ENCODE measurements at regions not wholly inside any gene's neighbourhood (a gene's known extent, or its start where the extent isn't known, plus 50 kb on each side); places are given as distances from the start of the nearest gene placed in this dataset.

GRCh38 chr7:24466168-24466768 lies 107.0 kb upstream of the PALS2 start:
- CTCF ChIA-PET: no interaction called here
- POLR2A ChIA-PET: no interaction called here

GRCh38 chr7:24469118-24469517 lies 104.1 kb upstream of the PALS2 start:
- Mint-ChIP-seq H3K9me3 (no peaks in the 10 kb centered on the region), H3K36me3 (no peaks in the 10 kb centered on the region), H3K4me1 (ENCODE audit: low read depth) (no peaks in the 10 kb centered on the region), H3K27ac (no peak overlapping the region), H3K4me3 (no peak overlapping the region), H3K27me3 (no peaks in the 10 kb centered on the region)
- intact Hi-C loops (cut with micrococcal nuclease): no loop called here
- ChIA-PET POLR2A (no interaction called here), CTCF (no interaction called here)
- no peak for DNase-seq

More at GRCh38 chr7:24466168-24466768, 107.0 kb upstream of the PALS2 start:
- no peak overlapping the region for H3K4me3 Mint-ChIP-seq
- DNase-seq: no peak
- intact Hi-C loops (cut with micrococcal nuclease): no loop called here
- no peaks in the 10 kb centered on the region for H3K27me3 Mint-ChIP-seq
- no peaks in the 10 kb centered on the region for H3K36me3 Mint-ChIP-seq
- H3K4me1 Mint-ChIP-seq (ENCODE audit: low read depth): no peaks in the 10 kb centered on the region
- no peaks in the 10 kb centered on the region for H3K9me3 Mint-ChIP-seq
- H3K27ac Mint-ChIP-seq: no peak overlapping the region

GRCh38 chr7:24472093-24472492 lies 101.2 kb upstream of the PALS2 start:
- Mint-ChIP-seq H3K36me3 (no peaks in the 10 kb centered on the region), H3K9me3 (no peaks in the 10 kb centered on the region), H3K27ac (no peak overlapping the region), H3K4me1 (ENCODE audit: low read depth) (no peaks in the 10 kb centered on the region), H3K27me3 (no peaks in the 10 kb centered on the region), H3K4me3 (no peak overlapping the region)
- ChIA-PET POLR2A (no interaction called here), CTCF (no interaction called here)
- no peak for DNase-seq
- intact Hi-C loops (cut with micrococcal nuclease): no loop called here

GRCh38 chr7:24475166-24475961 lies 97.9 kb upstream of the PALS2 start:
- peaks cover 6% of the 10 kb centered on the region for H3K27me3 Mint-ChIP-seq
- DNase-seq: no peak
- no peak overlapping the region for H3K4me3 Mint-ChIP-seq
- CTCF ChIA-PET: no interaction called here
- H3K4me1 Mint-ChIP-seq (ENCODE audit: low read depth): no peaks in the 10 kb centered on the region
- intact Hi-C loops (cut with micrococcal nuclease): no loop called here
- no peaks in the 10 kb centered on the region for H3K36me3 Mint-ChIP-seq
- H3K9me3 Mint-ChIP-seq: no peaks in the 10 kb centered on the region
- no peak overlapping the region for H3K27ac Mint-ChIP-seq
- POLR2A ChIA-PET: no interaction called here

- H3K9me3 Mint-ChIP-seq: no peaks in the 10 kb centered on the region
- ChIA-PET CTCF (no interaction called here), POLR2A (no interaction called here)
- H3K36me3 Mint-ChIP-seq: no peaks in the 10 kb centered on the region
- intact Hi-C loops (cut with micrococcal nuclease): no loop called here
- no peak overlapping the region for H3K27ac Mint-ChIP-seq
- H3K4me1 Mint-ChIP-seq (ENCODE audit: low read depth): no peaks in the 10 kb centered on the region
- DNase-seq: no peak
- H3K27me3 Mint-ChIP-seq: peaks cover 8% of the 10 kb centered on the region
- no peak overlapping the region for H3K4me3 Mint-ChIP-seq
Observed at GRCh38 chr7:24476227-24476626, 97.0 kb upstream of the PALS2 start.

- Mint-ChIP-seq H3K27me3 (peaks cover 14% of the 10 kb centered on the region), H3K4me3 (no peak overlapping the region), H3K36me3 (no peaks in the 10 kb centered on the region), H3K9me3 (no peaks in the 10 kb centered on the region), H3K4me1 (ENCODE audit: low read depth) (no peaks in the 10 kb centered on the region), H3K27ac (no peak overlapping the region)
- DNase-seq: no peak
- intact Hi-C loops (cut with micrococcal nuclease): no loop called here
- CTCF ChIA-PET: interaction anchor here (0.5 to 0.6 kb wide), 2 partner anchors 11 to 85 kb away, joined by 3 to 4 read pairs; no protein-coding TSS in a partner anchor
- POLR2A ChIA-PET: no interaction called here
Observed at GRCh38 chr7:24477398-24478136, 95.7 kb upstream of the PALS2 start.

GRCh38 chr7:24478137-24478655 lies 95.1 kb upstream of the PALS2 start:
- Mint-ChIP-seq H3K27me3 (peaks cover 14% of the 10 kb centered on the region), H3K27ac (no peak overlapping the region), H3K36me3 (no peaks in the 10 kb centered on the region), H3K4me1 (ENCODE audit: low read depth) (no peaks in the 10 kb centered on the region), H3K4me3 (no peak overlapping the region), H3K9me3 (no peaks in the 10 kb centered on the region)
- no peak for DNase-seq
- ChIA-PET CTCF (interaction anchor here (0.5 kb wide), 1 partner anchor 84 kb away, joined by 4 read pairs; no protein-coding TSS in a partner anchor), POLR2A (no interaction called here)
- intact Hi-C loops (cut with micrococcal nuclease): no loop called here

- ChIA-PET CTCF (no interaction called here), POLR2A (no interaction called here)
- no peaks in the 10 kb centered on the region for H3K9me3 Mint-ChIP-seq
- H3K4me3 Mint-ChIP-seq: no peak overlapping the region
- no peaks in the 10 kb centered on the region for H3K36me3 Mint-ChIP-seq
- intact Hi-C loops (cut with micrococcal nuclease): no loop called here
- peaks cover 14% of the 10 kb centered on the region for H3K27me3 Mint-ChIP-seq
- no peaks in the 10 kb centered on the region for H3K4me1 Mint-ChIP-seq (ENCODE audit: low read depth)
- H3K27ac Mint-ChIP-seq: no peak overlapping the region
- no peak for DNase-seq
Observed at GRCh38 chr7:24480501-24480900, 92.8 kb upstream of the PALS2 start.

- ChIA-PET CTCF (no interaction called here), POLR2A (no interaction called here)
- Mint-ChIP-seq H3K4me1 (ENCODE audit: low read depth) (no peaks in the 10 kb centered on the region), H3K27me3 (peaks cover 16% of the 10 kb centered on the region), H3K27ac (no peak overlapping the region), H3K36me3 (no peaks in the 10 kb centered on the region), H3K4me3 (no peak overlapping the region), H3K9me3 (no peaks in the 10 kb centered on the region)
- intact Hi-C loops (cut with micrococcal nuclease): no loop called here
- no peak for DNase-seq
Observed at GRCh38 chr7:24483804-24484203, 89.4 kb upstream of the PALS2 start.

GRCh38 chr7:24492576-24492975 lies 80.7 kb upstream of the PALS2 start:
- H3K9me3 Mint-ChIP-seq: no peaks in the 10 kb centered on the region
- DNase-seq: no peak
- intact Hi-C loops (cut with micrococcal nuclease): no loop called here
- no peaks in the 10 kb centered on the region for H3K4me1 Mint-ChIP-seq (ENCODE audit: low read depth)
- H3K27me3 Mint-ChIP-seq: peaks cover 14% of the 10 kb centered on the region
- no peak overlapping the region for H3K27ac Mint-ChIP-seq
- H3K36me3 Mint-ChIP-seq: no peaks in the 10 kb centered on the region
- no peak overlapping the region for H3K4me3 Mint-ChIP-seq
- POLR2A ChIA-PET: interaction anchor here (0.6 kb wide), 1 partner anchor 161 kb away, joined by 3 read pairs; no protein-coding TSS in a partner anchor
- CTCF ChIA-PET: no interaction called here

GRCh38 chr7:24494832-24495231 lies 78.4 kb upstream of the PALS2 start:
- H3K4me1 Mint-ChIP-seq (ENCODE audit: low read depth): no peaks in the 10 kb centered on the region
- no peaks in the 10 kb centered on the region for H3K36me3 Mint-ChIP-seq
- no peak overlapping the region for H3K4me3 Mint-ChIP-seq
- intact Hi-C loops (cut with micrococcal nuclease): no loop called here
- H3K27ac Mint-ChIP-seq: no peak overlapping the region
- ChIA-PET POLR2A (no interaction called here), CTCF (no interaction called here)
- peaks cover 14% of the 10 kb centered on the region for H3K27me3 Mint-ChIP-seq
- DNase-seq: no peak
- no peaks in the 10 kb centered on the region for H3K9me3 Mint-ChIP-seq

- Mint-ChIP-seq H3K27ac (no peak overlapping the region), H3K4me1 (ENCODE audit: low read depth) (no peaks in the 10 kb centered on the region), H3K9me3 (no peaks in the 10 kb centered on the region)
Observed at GRCh38 chr7:24496036-24496435, 77.2 kb upstream of the PALS2 start.

More at GRCh38 chr7:24496036-24496435, 77.2 kb upstream of the PALS2 start:
- peaks cover 13% of the 10 kb centered on the region for H3K27me3 Mint-ChIP-seq
- H3K36me3 Mint-ChIP-seq: no peaks in the 10 kb centered on the region
- ChIA-PET POLR2A (no interaction called here), CTCF (no interaction called here)
- intact Hi-C loops (cut with micrococcal nuclease): no loop called here
- no peak overlapping the region for H3K4me3 Mint-ChIP-seq
- no peak for DNase-seq

Measured in activated CD4-positive, alpha-beta memory T cell treated with anti-CD3 and anti-CD28 coated beads for 36 hours (primary cell).